GM12875 (cell line): ENCODE measurements at regions not wholly inside any gene's neighbourhood (a gene's known extent, or its start where the extent isn't known, plus 50 kb on each side); places are given as distances from the start of the nearest gene placed in this dataset.
"Not testable (repeated sequence)": the region's sequence is repeated elsewhere in the genome, so short reads cannot be mapped to it uniquely, and the experiment has no call there.

Source experiments
- H3K4me3 ChIP-seq: one replicate; pipeline ENCODE4 v1.5.1; 2011; ENCODE audit warnings: low read depth, low read length, control low read depth
- CTCF ChIP-seq: IDR thresholded peaks from 2 replicates; pipeline ENCODE4 v1.5.1; 2011; ENCODE audit warnings: low read depth, mild to moderate bottlenecking, control low read depth, inconsistent platforms, low read length, moderate library complexity, borderline replicate concordance; ENCODE audit not compliant: insufficient read depth

- no peak for TF ChIP-seq CTCF
- H3K4me3 ChIP-seq: no peak overlapping the region
Measured at GRCh38 chr4:73335679-73336078, 68.4 kb upstream of the ALB start.

- H3K4me3 ChIP-seq: not testable (repeated sequence)
Measured at GRCh38 chr4:73332012-73332411, 72.1 kb upstream of the ALB start.

GRCh38 chr4:73329300-73329699, 70.7 kb upstream of the ANKRD17 start:
- no peak overlapping the region for H3K4me3 ChIP-seq
- TF ChIP-seq CTCF: no peak

GRCh38 chr4:73325776-73326175, 67.2 kb upstream of the ANKRD17 start:
- not testable (repeated sequence) for H3K4me3 ChIP-seq

- no peak for TF ChIP-seq CTCF
Measured at GRCh38 chr4:73317092-73317491, 58.5 kb upstream of the ANKRD17 start.

GRCh38 chr4:73315091-73315490, 56.5 kb upstream of the ANKRD17 start:
- no peak overlapping the region for H3K4me3 ChIP-seq
- TF ChIP-seq CTCF: no peak

More at GRCh38 chr4:73317092-73317491, 58.5 kb upstream of the ANKRD17 start:
- no peak overlapping the region for H3K4me3 ChIP-seq

GRCh38 chr4:73312967-73313366, 54.4 kb upstream of the ANKRD17 start:
- no peak for TF ChIP-seq CTCF

GRCh38 chr4:73311428-73311827, 52.8 kb upstream of the ANKRD17 start:
- H3K4me3 ChIP-seq: no peak overlapping the region
- no peak for TF ChIP-seq CTCF

More at GRCh38 chr4:73312967-73313366, 54.4 kb upstream of the ANKRD17 start:
- no peak overlapping the region for H3K4me3 ChIP-seq

- no peak for TF ChIP-seq CTCF
- H3K4me3 ChIP-seq: no peak overlapping the region
Measured at GRCh38 chr4:73309211-73309610, 50.6 kb upstream of the ANKRD17 start.
